SK-N-SH treated with all-trans-retinoic acid at 6 μM for 48 hours (cell line): ENCODE measurements at regions not wholly inside any gene's neighbourhood (a gene's known extent, or its start where the extent isn't known, plus 50 kb on each side); places are given as distances from the start of the nearest gene placed in this dataset.

ENCODE experiments used
- CSDC2 ChIP-seq: fragments of 250-450 bp; sonication (Bioruptor Pico); IDR thresholded peaks from 2 replicates; pipeline ENCODE4 v1.5.0; 2020; ENCODE audit warnings: mild to moderate bottlenecking, moderate library complexity
- OSR1 ChIP-seq: fragments of 250-450 bp; sonication (Bioruptor Pico); IDR thresholded peaks from 2 replicates; pipeline ENCODE4 v1.8.0; 2022; ENCODE audit warnings: moderate library complexity, mild to moderate bottlenecking, inconsistent platforms
- ZFP3 ChIP-seq: fragments of 250-450 bp; sonication (Bioruptor Pico); IDR thresholded peaks from 2 replicates; pipeline ENCODE4 v1.5.0; 2020; ENCODE audit warnings: mild to moderate bottlenecking, moderate library complexity
- ZFP30 ChIP-seq: fragments of 450-650 bp; formaldehyde crosslinking; IDR thresholded peaks from 2 replicates; pipeline ENCODE4 v1.5.0; 2022; ENCODE audit warnings: mild to moderate bottlenecking, moderate library complexity
- TF ChIP-seq, protein P1 (sequence below): fragments of 250-450 bp; sonication (Bioruptor Pico); IDR thresholded peaks from 2 replicates; pipeline ENCODE4 v1.8.0; 2020; ENCODE audit warnings: mild to moderate bottlenecking, moderate library complexity, borderline replicate concordance
- TF ChIP-seq, protein P2 (sequence below): fragments of 250-450 bp; sonication (Bioruptor Pico); IDR thresholded peaks from 2 replicates; pipeline ENCODE4 v1.5.1; 2021; ENCODE audit warnings: mild to moderate bottlenecking, moderate library complexity

DNA sequence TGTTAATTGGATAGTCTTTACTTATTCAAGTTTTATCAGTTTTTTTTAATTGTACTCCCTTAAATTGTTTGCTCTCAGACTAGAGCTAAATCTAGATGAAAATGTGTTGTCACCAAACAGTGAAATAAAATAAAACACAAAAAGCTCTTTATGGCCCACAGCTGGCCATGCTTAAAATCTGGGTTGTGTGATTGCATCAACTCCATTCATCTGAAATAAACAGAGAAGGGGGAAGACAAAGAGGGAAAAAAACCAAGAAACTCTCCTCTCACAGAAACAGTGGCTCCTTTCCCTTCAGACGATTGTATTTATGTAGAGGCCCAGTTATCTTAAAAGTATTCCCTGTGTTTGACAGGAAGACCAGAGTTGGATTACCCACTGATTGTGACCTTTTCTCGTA is 422.4 kb downstream of the IRX1 start:
- TF ChIP-seq ZFP3 (CRISPR knock-in tag) (no peak), ZFP30 (no peak), OSR1 (no peak), CSDC2 (CRISPR knock-in tag) (no peak)
- TF ChIP-seq, protein P1, sequence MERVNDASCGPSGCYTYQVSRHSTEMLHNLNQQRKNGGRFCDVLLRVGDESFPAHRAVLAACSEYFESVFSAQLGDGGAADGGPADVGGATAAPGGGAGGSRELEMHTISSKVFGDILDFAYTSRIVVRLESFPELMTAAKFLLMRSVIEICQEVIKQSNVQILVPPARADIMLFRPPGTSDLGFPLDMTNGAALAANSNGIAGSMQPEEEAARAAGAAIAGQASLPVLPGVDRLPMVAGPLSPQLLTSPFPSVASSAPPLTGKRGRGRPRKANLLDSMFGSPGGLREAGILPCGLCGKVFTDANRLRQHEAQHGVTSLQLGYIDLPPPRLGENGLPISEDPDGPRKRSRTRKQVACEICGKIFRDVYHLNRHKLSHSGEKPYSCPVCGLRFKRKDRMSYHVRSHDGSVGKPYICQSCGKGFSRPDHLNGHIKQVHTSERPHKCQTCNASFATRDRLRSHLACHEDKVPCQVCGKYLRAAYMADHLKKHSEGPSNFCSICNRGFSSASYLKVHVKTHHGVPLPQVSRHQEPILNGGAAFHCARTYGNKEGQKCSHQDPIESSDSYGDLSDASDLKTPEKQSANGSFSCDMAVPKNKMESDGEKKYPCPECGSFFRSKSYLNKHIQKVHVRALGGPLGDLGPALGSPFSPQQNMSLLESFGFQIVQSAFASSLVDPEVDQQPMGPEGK (CRISPR knock-in tag) = no peak
- TF ChIP-seq, protein P2, sequence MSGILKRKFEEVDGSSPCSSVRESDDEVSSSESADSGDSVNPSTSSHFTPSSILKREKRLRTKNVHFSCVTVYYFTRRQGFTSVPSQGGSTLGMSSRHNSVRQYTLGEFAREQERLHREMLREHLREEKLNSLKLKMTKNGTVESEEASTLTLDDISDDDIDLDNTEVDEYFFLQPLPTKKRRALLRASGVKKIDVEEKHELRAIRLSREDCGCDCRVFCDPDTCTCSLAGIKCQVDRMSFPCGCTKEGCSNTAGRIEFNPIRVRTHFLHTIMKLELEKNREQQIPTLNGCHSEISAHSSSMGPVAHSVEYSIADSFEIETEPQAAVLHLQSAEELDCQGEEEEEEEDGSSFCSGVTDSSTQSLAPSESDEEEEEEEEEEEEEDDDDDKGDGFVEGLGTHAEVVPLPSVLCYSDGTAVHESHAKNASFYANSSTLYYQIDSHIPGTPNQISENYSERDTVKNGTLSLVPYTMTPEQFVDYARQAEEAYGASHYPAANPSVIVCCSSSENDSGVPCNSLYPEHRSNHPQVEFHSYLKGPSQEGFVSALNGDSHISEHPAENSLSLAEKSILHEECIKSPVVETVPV = no peak
